ENCODE measurements at regions not wholly inside any gene's neighbourhood (a gene's known extent, or its start where the extent isn't known, plus 50 kb on each side); places are given as distances from the start of the nearest gene placed in this dataset.

DNA sequence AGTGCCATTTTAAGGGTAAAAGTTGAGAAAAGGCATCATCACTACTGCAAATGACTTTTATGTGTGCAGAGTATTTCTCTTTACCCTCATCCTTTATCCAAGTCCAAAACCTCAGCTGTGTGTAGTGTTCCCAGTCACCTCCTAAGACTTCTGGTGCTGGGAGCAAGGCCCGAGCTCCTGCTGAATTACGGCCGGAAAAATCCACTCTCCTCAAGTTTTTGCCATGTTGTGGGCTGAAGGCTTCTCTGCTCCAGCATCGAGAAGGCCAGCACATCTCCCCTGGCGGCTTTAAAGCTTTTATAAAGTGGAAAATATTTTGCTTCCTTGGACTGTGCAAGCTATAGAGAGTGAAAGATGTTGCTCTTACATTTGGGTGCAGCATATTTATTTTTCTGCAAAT, 153.2 kb upstream of the THBS2 start:
- 80 to 81% methylated on average over 5 of the region's 5 CpGs for whole genome bisulfite sequencing, 2 donors
- Histone ChIP-seq H3K9me3 (no peaks in the 10 kb centered on the region), H3K4me1 (no peaks in the 10 kb centered on the region), H3K4me3 (no peak overlapping the region), H3K36me3 (no peaks in the 10 kb centered on the region), H3K27me3 (no peaks in the 10 kb centered on the region), H3K27ac (no peak overlapping the region)
- DNase-seq: no peak
- no peak for FAIRE-seq
- TF ChIP-seq, protein P1, sequence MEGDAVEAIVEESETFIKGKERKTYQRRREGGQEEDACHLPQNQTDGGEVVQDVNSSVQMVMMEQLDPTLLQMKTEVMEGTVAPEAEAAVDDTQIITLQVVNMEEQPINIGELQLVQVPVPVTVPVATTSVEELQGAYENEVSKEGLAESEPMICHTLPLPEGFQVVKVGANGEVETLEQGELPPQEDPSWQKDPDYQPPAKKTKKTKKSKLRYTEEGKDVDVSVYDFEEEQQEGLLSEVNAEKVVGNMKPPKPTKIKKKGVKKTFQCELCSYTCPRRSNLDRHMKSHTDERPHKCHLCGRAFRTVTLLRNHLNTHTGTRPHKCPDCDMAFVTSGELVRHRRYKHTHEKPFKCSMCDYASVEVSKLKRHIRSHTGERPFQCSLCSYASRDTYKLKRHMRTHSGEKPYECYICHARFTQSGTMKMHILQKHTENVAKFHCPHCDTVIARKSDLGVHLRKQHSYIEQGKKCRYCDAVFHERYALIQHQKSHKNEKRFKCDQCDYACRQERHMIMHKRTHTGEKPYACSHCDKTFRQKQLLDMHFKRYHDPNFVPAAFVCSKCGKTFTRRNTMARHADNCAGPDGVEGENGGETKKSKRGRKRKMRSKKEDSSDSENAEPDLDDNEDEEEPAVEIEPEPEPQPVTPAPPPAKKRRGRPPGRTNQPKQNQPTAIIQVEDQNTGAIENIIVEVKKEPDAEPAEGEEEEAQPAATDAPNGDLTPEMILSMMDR (IDR thresholded peaks at IDR 0.05): no peak
- intact Hi-C loops (cut with DNase I): no loop called here
- no peak for ATAC-seq

DNA sequence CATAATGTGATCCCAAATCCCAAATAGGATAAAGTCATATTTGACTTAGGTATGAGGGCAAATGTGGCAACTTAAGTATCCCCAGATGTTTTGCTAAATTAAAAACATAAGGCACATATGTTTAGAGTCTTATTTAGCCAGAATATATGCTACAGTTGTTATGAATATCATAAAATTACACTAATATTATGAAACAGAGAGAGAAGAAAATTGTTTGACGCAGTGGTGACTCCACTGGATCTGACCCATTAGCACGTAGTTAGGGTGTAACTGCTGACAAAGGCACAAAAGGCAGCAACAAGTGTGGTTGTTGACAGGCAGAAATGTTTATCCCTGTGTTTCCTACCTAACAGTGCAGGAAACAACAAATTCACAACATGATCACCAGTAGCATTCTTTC, 152.4 kb upstream of the THBS2 start:
- DNase-seq (no peak), ATAC-seq (no peak), FAIRE-seq (no peak)
- Histone ChIP-seq H3K9me3 (no peaks in the 10 kb centered on the region), H3K27ac (no peak overlapping the region), H3K36me3 (no peaks in the 10 kb centered on the region), H3K4me1 (no peaks in the 10 kb centered on the region), H3K27me3 (no peaks in the 10 kb centered on the region), H3K4me3 (no peak overlapping the region)
- TF ChIP-seq, protein P1 (IDR thresholded peaks at IDR 0.05): no peak
- intact Hi-C loops (cut with DNase I): no loop called here
- 88 to 95% methylated on average over 2 of the region's 2 CpGs for WGBS, 2 donors

DNA sequence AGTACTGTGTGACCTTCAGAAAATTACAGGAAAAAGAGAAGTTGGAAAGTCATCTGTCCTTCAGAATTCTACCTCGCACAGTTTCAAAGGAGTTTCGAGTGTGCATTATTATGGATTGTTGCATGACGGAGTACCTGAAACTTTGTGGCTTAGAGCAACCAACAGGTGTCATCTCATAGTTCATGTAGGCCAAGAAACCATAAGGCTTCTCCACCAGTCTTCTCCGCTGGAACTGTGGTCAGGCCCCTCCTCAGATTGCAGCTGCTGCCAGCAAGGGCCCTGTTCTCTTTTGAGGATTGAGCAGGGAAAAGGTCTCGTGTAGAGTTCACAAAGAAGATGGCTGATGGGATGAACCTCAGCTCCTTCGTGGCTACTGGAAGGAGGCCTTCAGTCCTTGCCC, 151.2 kb upstream of the THBS2 start:
- intact Hi-C loops (cut with DNase I): no loop called here
- TF ChIP-seq, protein P1 (IDR thresholded peaks at IDR 0.05): no peak
- H3K4me3 ChIP-seq: no peak overlapping the region
- no peaks in the 10 kb centered on the region for H3K9me3 ChIP-seq
- FAIRE-seq (no peak), ATAC-seq (no peak), DNase-seq (no peak)
- H3K36me3 ChIP-seq: no peaks in the 10 kb centered on the region
- no peaks in the 10 kb centered on the region for H3K27me3 ChIP-seq
- 81 to 87% methylated on average over 6 of the region's 6 CpGs for WGBS, 2 donors
- H3K27ac ChIP-seq: no peak overlapping the region
- H3K4me1 ChIP-seq: no peaks in the 10 kb centered on the region

DNA sequence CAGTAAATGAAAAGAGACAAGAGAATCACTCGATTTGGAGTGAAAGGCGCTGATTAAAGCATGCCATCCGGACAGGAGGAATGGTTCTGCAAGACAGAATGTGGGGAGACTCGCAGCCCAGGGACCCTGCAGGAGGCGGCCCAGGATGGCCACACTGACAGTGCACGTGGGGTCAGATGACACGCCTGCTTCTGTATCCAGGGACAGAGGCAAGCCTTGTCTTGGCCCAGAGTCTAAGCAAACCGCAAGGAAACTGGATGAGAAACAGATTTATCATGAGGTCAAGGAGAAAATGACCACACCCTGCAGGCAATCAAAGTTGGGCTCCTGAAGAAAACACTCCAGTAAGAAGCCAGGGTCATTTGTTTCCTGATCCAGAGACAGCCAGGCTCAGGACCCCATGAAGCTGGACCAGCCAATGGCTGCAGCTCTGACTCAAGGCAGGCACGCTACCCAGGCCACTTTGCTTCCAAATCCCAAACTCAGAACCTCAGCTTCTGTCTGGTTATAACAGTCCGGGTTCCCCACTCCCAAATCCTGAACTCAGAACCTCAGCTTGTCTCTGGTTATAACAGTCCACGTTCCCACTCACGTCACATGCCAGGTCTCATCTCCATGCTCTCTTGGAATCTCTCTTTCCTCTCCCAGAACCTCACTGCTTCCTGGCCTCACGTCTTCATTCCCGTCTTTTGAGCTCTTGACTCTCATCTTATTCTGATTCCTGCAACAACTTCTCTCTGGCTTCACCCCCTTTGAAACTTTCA, 144.9 kb upstream of the THBS2 start:
- Histone ChIP-seq H3K27me3 (no peaks in the 10 kb centered on the region), H3K36me3 (no peaks in the 10 kb centered on the region), H3K4me3 (no peak overlapping the region), H3K4me1 (no peaks in the 10 kb centered on the region), H3K9me3 (no peaks in the 10 kb centered on the region), H3K27ac (no peak overlapping the region)
- intact Hi-C loops (cut with DNase I): no loop called here
- TF ChIP-seq, protein P1 (IDR thresholded peaks at IDR 0.05): no peak
- ATAC-seq (no peak), DNase-seq (no peak), FAIRE-seq (no peak)
- WGBS, 2 donors: 55 to 68% methylated on average over 14 of the region's 14 CpGs

DNA sequence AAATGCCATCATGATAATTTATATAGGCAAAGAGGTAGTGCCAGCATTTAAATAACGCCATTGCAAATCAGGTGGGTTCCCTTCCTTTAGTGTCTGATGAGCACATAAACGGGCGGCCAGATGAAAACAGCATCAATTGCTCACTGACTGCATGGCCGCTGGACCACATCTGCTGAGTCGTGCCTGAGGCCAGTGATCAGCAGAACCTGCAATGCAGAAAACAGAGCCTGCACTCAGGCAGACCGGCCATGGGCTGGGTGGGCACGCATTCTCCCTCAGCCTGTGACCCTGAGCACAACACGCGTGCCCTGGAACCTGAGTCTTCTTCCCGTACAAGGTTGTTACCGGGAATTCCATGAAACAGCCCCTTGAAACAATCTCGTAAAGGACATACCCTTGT, 144.0 kb upstream of the THBS2 start:
- no peaks in the 10 kb centered on the region for H3K27me3 ChIP-seq
- WGBS, 2 donors: 69 to 82% methylated on average over 12 of the region's 12 CpGs
- H3K4me1 ChIP-seq: no peaks in the 10 kb centered on the region
- no peaks in the 10 kb centered on the region for H3K36me3 ChIP-seq
- H3K4me3 ChIP-seq: no peak overlapping the region
- DNase-seq (no peak), ATAC-seq (no peak), FAIRE-seq (no peak)
- TF ChIP-seq, protein P1 (IDR thresholded peaks at IDR 0.05): no peak
- no peaks in the 10 kb centered on the region for H3K9me3 ChIP-seq
- no peak overlapping the region for H3K27ac ChIP-seq
- intact Hi-C loops (cut with DNase I): no loop called here
